HUES6 (cell line): ENCODE measurements at regions not wholly inside any gene's neighbourhood (a gene's known extent, or its start where the extent isn't known, plus 50 kb on each side); places are given as distances from the start of the nearest gene placed in this dataset.
"Not testable (repeated sequence)": the region's sequence is repeated elsewhere in the genome, so short reads cannot be mapped to it uniquely, and the experiment has no call there.

Experiments
- H3K27ac ChIP-seq: 2 replicates; pipeline ENCODE4 v1.7.0; 2013; ENCODE audit warnings: low read depth, mild to moderate bottlenecking, low read length, inconsistent platforms
- H3K27me3 ChIP-seq: 2 replicates; pipeline ENCODE4 v1.6.1; 2013; ENCODE audit warnings: low read length; ENCODE audit not compliant: control insufficient read depth, insufficient read depth
- H3K36me3 ChIP-seq: 2 replicates; pipeline ENCODE4 v1.6.1; 2013; ENCODE audit warnings: low read length; ENCODE audit not compliant: control insufficient read depth, insufficient read depth
- H3K4me1 ChIP-seq: 2 replicates; pipeline ENCODE4 v1.6.1; 2013; ENCODE audit warnings: low read length; ENCODE audit not compliant: control insufficient read depth, insufficient read depth
- H3K4me3 ChIP-seq: 2 replicates; pipeline ENCODE4 v1.5.1; 2013; ENCODE audit warnings: low read depth, low read length
- H3K9ac ChIP-seq: one replicate; pipeline ENCODE4 v1.6.1; 2013; ENCODE audit warnings: mild to moderate bottlenecking, low read length
- H3K9me3 ChIP-seq: 2 replicates; pipeline ENCODE4 v1.6.1; 2013; ENCODE audit warnings: low read depth, low read length; ENCODE audit not compliant: control insufficient read depth, insufficient read depth

DNA sequence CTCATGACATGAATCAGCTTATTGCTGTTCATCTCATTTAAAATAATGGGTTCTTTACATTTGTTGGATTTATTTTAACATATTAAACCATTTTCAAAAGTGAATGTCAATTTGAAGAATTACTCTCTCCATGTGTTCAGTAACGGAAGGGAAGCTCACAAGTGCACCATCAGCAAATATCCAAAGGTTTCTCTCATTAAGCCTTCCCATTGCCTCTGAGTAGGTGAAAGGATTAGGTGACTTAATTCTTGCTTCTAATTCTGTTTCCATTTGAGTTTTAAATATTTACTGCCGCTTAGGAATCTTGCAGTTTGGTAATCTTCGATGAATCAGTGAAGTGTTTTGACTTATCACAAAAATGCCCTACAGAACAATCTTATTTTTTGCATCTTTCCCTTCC is 145.1 kb upstream of the NYAP2 start:
- H3K4me3 ChIP-seq, result no peak overlapping the region
- H3K27me3 ChIP-seq, result no peaks in the 10 kb centered on the region
- no peaks in the 10 kb centered on the region for H3K36me3 ChIP-seq
- no peak overlapping the region for H3K9ac ChIP-seq
- no peak overlapping the region for H3K27ac ChIP-seq
- H3K9me3 ChIP-seq, result 0 out of 2 replicates have a peak, but pooled peaks cover 3% of the 10 kb centered on the region
- H3K4me1 ChIP-seq, result peaks cover 15% of the 10 kb centered on the region; the same call in 1 of the 2 replicates

DNA sequence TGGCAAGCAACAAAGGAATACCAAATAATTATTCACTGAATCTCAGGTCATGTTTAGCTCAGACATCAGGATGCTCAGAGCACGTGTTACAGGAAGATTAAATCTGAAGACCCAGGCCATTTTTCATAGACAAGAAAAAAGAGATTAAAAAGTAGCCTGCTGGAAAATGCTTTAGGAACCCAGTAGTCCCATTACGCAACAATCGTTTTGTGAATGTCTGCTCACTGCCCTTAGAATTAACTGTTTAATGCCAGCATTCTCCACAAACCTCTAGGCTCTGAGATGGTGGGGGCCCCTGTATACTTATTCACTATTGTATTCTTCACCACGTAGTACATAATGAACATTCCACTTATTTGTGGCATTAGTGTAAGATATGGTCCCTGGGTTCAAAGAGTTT is 154.6 kb upstream of the NYAP2 start:
- H3K9ac ChIP-seq, result no peak overlapping the region
- H3K4me3 ChIP-seq, result no peak overlapping the region
- H3K9me3 ChIP-seq, result no peaks in the 10 kb centered on the region
- H3K27ac ChIP-seq, result no peak overlapping the region
- H3K36me3 ChIP-seq, result no peaks in the 10 kb centered on the region
- no peaks in the 10 kb centered on the region for H3K4me1 ChIP-seq
- no peaks in the 10 kb centered on the region for H3K27me3 ChIP-seq

DNA sequence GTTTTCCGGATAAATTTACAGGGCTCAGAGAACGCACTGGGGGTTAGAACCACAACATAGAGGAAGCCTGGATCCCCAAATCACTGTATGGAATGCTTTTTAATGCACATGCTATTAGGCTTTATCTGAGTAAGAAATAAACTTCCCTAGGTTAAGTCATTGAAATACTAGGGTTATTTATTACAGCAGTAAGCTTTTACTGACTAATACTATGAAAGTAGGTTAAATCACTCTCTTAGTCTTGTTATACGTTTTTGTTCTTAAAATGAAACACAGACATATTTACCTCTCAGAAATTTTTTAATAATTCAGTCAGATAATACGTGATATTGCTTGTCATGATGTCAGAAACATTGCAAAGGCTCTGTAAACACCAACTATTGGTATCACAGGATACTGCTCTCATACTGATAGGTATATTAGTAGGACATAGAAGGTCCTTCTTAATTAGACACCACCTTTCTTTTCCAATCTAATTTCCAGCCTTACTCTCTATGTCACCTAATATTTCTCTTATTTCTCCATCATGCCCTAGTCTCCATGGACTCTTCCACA is 162.7 kb upstream of the NYAP2 start:
- no peak overlapping the region for H3K4me3 ChIP-seq
- H3K4me1 ChIP-seq, result no peaks in the 10 kb centered on the region
- H3K9ac ChIP-seq, result no peak overlapping the region
- H3K36me3 ChIP-seq, result no peaks in the 10 kb centered on the region
- H3K27me3 ChIP-seq, result no peaks in the 10 kb centered on the region
- H3K27ac ChIP-seq, result no peak overlapping the region
- no peaks in the 10 kb centered on the region for H3K9me3 ChIP-seq

DNA sequence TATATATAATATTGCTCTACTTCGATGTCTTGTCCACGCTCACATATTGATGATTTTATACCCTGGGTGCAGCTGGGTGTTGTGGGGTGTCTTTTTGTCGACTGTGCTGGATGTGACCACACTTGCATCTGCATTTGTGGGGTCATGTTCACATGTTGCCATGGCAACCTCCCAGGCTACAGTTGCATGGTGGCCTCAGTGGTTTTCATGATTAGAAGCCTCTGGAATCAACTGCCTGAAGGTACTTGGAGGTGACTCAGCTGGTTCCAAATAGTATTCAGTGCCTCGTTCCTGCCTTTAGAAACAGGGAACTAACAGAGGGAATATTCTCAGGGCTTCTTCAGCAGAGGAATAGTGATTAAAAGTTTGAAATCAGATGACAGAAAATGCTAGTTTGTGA is 166.3 kb upstream of the NYAP2 start:
- H3K4me1 ChIP-seq, result no peaks in the 10 kb centered on the region
- no peak overlapping the region for H3K4me3 ChIP-seq
- no peak overlapping the region for H3K9ac ChIP-seq
- no peaks in the 10 kb centered on the region for H3K9me3 ChIP-seq
- no peak overlapping the region for H3K27ac ChIP-seq
- H3K36me3 ChIP-seq, result no peaks in the 10 kb centered on the region
- H3K27me3 ChIP-seq, result no peaks in the 10 kb centered on the region

DNA sequence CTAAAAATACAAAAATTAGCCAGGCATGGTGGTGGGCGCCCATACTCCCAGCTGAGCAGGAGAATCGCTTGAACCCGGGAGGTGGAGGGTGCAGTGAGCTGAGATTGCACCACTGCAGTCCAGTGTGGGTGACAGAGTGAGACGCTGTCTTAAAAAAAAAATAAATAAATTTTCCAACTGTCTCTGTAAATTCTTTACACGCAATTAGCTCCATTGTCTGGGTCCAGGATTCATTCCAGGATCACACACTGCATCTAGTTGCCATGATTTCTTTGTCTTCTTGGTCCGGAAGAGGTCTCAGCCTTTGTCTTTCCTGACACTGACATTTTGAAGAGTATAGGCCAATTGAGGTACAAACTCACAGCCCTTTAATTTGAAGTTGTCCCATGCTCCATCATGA is 167.6 kb upstream of the NYAP2 start:
- Histone ChIP-seq H3K36me3 (no peaks in the 10 kb centered on the region), H3K4me3 (no peak overlapping the region), H3K27me3 (no peaks in the 10 kb centered on the region), H3K9me3 (no peaks in the 10 kb centered on the region), H3K9ac (no peak overlapping the region), H3K4me1 (no peaks in the 10 kb centered on the region), H3K27ac (no peak overlapping the region)

DNA sequence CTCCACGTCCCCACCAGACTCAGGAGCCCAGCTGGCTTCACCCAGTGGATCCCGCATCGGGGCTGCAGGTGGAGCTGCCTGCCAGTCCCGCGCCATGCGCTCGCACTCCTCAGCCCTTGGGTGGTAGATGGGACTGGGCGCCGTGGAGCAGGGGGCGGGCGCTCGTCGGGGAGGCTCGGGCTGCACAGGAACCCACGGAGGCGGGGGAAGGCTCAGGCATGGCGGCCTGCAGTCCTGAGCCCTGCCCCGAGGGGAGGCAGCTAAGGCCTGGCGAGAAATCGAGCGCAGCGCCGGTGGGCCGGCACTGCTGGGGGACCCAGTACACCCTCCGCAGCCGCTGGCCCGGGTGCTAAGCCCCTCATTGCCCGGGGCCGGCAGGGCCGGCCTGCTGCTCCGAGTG is 170.2 kb upstream of the NYAP2 start:
- not testable (repeated sequence) for H3K4me3 ChIP-seq, H3K9ac ChIP-seq, H3K36me3 ChIP-seq

DNA sequence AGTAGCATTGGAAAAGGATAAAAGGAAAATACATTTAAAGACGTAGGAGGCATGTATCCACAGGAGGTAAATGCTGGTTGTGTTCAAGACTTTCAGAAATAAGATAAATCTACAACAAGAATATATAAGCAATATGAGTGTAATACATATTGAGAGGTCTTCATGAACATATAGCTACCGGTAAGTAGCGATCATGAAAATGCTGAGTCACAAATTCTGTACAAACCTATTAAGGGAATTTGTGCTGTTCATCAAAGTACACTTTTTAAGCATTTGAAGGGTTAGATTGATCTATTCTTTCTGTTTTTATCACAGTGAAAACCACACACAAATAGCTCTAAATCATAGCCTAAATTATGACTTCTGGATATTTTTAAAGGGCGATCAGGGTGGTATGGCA is 173.1 kb upstream of the NYAP2 start:
- Histone ChIP-seq H3K4me3 (no peak overlapping the region), H3K36me3 (no peaks in the 10 kb centered on the region), H3K9me3 (no peaks in the 10 kb centered on the region)

More for the DNA sequence above, 170.2 kb upstream of the NYAP2 start:
- not testable (repeated sequence) for H3K27ac ChIP-seq, H3K27me3 ChIP-seq, H3K4me1 ChIP-seq, H3K9me3 ChIP-seq

DNA sequence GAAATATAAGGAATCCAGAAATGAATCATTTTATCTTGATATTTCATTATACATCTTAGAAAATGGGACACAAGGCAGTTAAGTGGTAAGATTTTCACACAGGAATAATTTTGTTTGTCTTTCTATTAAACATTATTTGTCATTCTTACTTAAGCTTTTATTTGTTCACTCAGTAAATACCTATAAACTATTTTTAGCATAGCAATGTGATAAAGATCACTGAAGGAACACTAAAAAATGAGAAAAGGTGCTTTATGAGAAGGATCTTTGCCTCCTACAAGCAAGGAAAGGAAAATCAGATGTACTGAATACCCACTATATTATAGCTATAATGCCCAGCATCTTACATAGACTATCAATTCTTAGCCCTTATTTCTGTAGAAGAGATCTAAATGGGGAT is 176.2 kb upstream of the NYAP2 start:
- H3K27ac ChIP-seq, result no peak overlapping the region

More for the DNA sequence above, 173.1 kb upstream of the NYAP2 start:
- Histone ChIP-seq H3K4me1 (no peaks in the 10 kb centered on the region), H3K27ac (no peak overlapping the region), H3K9ac (no peak overlapping the region), H3K27me3 (no peaks in the 10 kb centered on the region)

DNA sequence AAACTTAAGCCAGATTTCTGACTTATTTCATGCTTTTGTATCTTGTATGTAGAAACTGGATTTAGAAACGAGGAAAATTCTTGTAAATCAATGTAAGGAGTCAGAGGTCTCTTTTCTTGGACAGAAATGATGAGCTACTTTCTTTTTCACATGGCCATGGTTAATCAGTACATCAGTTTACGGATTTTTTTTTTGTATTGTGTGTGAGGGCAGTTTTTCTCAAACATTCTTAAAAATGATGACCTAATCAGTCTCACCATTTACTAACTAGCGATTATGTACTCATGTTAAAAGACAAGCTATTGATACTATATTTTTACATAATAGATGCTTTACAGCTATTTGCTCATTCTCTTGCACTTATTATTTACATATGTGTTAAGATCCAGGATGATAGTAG is 165.2 kb upstream of the DOCK10 start:
- Histone ChIP-seq H3K27ac (no peak overlapping the region), H3K27me3 (no peaks in the 10 kb centered on the region), H3K4me3 (no peak overlapping the region), H3K4me1 (no peaks in the 10 kb centered on the region; the same call in 1 of the 2 replicates), H3K9me3 (no peaks in the 10 kb centered on the region), H3K36me3 (no peaks in the 10 kb centered on the region), H3K9ac (no peak overlapping the region)

More for the DNA sequence above, 176.2 kb upstream of the NYAP2 start:
- Histone ChIP-seq H3K9me3 (no peaks in the 10 kb centered on the region), H3K4me3 (no peak overlapping the region), H3K36me3 (no peaks in the 10 kb centered on the region), H3K27me3 (no peaks in the 10 kb centered on the region), H3K9ac (no peak overlapping the region), H3K4me1 (no peaks in the 10 kb centered on the region)

DNA sequence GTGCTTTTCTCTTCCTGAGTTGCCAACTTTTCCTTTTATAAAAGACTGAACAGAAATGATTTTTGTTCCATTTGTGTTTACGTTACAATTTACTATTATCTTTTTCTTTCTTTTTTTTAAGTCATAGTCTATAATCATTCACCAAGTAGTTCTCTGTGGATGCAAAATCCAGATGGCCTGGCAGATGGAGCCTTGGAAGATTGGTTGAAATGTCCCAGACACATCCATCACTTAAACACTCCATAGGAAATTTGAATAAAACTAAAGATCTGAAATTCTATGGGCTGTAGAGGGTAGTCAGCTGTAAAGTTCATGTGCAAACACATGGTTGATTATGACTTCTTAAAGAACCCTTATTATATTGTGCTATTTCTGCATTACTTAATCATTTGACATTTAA is 164.8 kb upstream of the DOCK10 start:
- H3K27me3 ChIP-seq, result no peaks in the 10 kb centered on the region
- no peaks in the 10 kb centered on the region; the same call in 1 of the 2 replicates for H3K4me1 ChIP-seq
- H3K27ac ChIP-seq, result no peak overlapping the region
- no peak overlapping the region for H3K9ac ChIP-seq
- H3K9me3 ChIP-seq, result no peaks in the 10 kb centered on the region
- H3K36me3 ChIP-seq, result no peaks in the 10 kb centered on the region
- H3K4me3 ChIP-seq, result no peak overlapping the region

DNA sequence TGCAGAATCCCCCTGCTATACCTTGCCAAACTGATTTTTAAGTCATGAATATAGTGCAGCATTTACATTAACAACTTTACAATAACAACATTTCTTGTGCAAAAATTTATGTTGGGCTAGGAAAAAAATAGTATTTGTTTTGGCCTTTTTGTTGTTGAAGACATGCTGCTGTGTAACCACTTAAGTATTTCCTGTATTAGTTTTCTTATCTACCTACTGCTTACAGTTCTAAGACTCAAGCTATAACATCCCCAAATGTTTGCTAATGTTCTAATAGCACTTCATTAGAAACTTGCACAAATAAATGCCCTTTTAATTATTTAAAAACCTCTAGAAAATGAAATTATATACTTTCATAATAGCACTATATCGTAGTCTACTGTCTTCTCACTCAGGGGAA is 154.3 kb upstream of the DOCK10 start:
- no peak overlapping the region for H3K4me3 ChIP-seq
- H3K27ac ChIP-seq, result no peak overlapping the region
- no peak overlapping the region for H3K9ac ChIP-seq
- no peaks in the 10 kb centered on the region for H3K27me3 ChIP-seq
- no peaks in the 10 kb centered on the region for H3K9me3 ChIP-seq
- no peaks in the 10 kb centered on the region for H3K36me3 ChIP-seq
- H3K4me1 ChIP-seq, result no peaks in the 10 kb centered on the region

DNA sequence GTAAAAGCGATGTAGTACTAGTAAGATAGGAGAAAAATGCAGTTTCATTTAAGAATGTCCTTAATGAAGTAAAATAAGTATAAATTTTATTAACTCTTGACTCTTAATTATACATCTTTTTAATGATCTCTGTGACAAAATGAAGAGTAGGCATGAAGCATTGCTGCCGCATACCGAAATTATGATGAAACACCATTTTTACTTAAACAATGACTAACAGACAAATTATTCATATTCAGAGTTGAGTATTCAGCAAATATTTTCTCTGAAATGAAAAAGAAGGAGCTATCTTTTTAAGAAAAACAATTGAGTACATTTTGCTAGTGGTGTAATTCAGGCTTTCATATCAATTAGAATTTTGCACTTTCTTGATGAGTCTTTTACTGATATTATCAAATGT is 150.6 kb upstream of the DOCK10 start:
- H3K9ac ChIP-seq, result no peak overlapping the region
- no peaks in the 10 kb centered on the region for H3K4me1 ChIP-seq
- H3K27ac ChIP-seq, result no peak overlapping the region
- H3K27me3 ChIP-seq, result no peaks in the 10 kb centered on the region
- no peaks in the 10 kb centered on the region for H3K36me3 ChIP-seq
- H3K9me3 ChIP-seq, result no peaks in the 10 kb centered on the region
- H3K4me3 ChIP-seq, result no peak overlapping the region
